ENCODE measurements at regions not wholly inside any gene's neighbourhood (a gene's known extent, or its start where the extent isn't known, plus 50 kb on each side); places are given as distances from the start of the nearest gene placed in this dataset.

- 34% methylated on average over 1 of the region's 1 CpG for WGBS (ENCODE audit: low lambda C conversion rate)
- no peaks in the 10 kb centered on the region for H3K79me2 ChIP-seq (ENCODE audit: insufficient read depth, low read length)
- H2AFZ ChIP-seq (ENCODE audit: low read length) = no peak overlapping the region
- intact Hi-C loops (cut with micrococcal nuclease; ENCODE audit: unreplicated experiment) = no loop called here
- H3K4me1 ChIP-seq (ENCODE audit: insufficient read depth, low read length) = no peaks in the 10 kb centered on the region
- no peak for DNase-seq (ENCODE audit: low spot score)
- no peak overlapping the region for H3K27ac ChIP-seq (ENCODE audit: extremely low read length, insufficient read depth, low read length)
- in situ Hi-C loops (cut with HindIII; ENCODE audit: extremely low pct_ligation_motif_present, low pct_unique_long_range_greater_than_20kb) = no loop called here
- H3K27me3 ChIP-seq (ENCODE audit: control insufficient read depth in 1 of 2, insufficient read depth in 2 of 2, low read length in 2 of 2) = no peaks in the 10 kb centered on the region; a peak in 1 of 5 replicates
- no peak overlapping the region for H3K4me3 ChIP-seq (replicated peaks in 1 of 3; ENCODE audit: insufficient read depth in 1 of 3, low read depth in 2 of 3, low read length in 3 of 3)
- FAIRE-seq = no peak
- ChIA-PET POLR2A (no interaction called here), CTCF (ENCODE audit: low intra/inter-chr PET ratio, low total read pairs) (no interaction called here)
- no peaks in the 10 kb centered on the region for H3K9me3 ChIP-seq (ENCODE audit: low read length)
- BruUV-seq (replicated peaks) = no TSS peak
- H3K4me2 ChIP-seq (ENCODE audit: low read depth, low read length) = no peak overlapping the region
- H3K36me3 ChIP-seq (replicated peaks in 1 of 2; ENCODE audit: control insufficient read depth in 1 of 2, insufficient read depth in 2 of 2, low read length in 2 of 2) = no peaks in the 10 kb centered on the region
- no peak overlapping the region for H3K9ac ChIP-seq (ENCODE audit: insufficient read depth, low read depth, low read length)
- no peaks in the 10 kb centered on the region for H4K20me1 ChIP-seq (ENCODE audit: insufficient read depth, low read length)
- ATAC-seq = no peak
- TF ChIP-seq CAMTA2 (CRISPR knock-in tag; IDR thresholded peaks at IDR 0.05; ENCODE audit: borderline replicate concordance) (no peak), ZNF124 (CRISPR knock-in tag; IDR thresholded peaks at IDR 0.05) (no peak), PRDM10 (CRISPR knock-in tag; IDR thresholded peaks at IDR 0.05; ENCODE audit: low read depth) (no peak), ZSCAN29 (CRISPR knock-in tag; conservative IDR thresholded peaks at IDR 0.05) (no peak), KIAA2018 (CRISPR knock-in tag; IDR thresholded peaks at IDR 0.05; ENCODE audit: borderline replicate concordance) (no peak), NFE2L2 (IDR thresholded peaks at IDR 0.05; ENCODE audit: low read length) (no peak), ZNF441 (CRISPR knock-in tag; IDR thresholded peaks at IDR 0.05; ENCODE audit: borderline replicate concordance) (no peak)
- TF ChIP-seq, protein P1, sequence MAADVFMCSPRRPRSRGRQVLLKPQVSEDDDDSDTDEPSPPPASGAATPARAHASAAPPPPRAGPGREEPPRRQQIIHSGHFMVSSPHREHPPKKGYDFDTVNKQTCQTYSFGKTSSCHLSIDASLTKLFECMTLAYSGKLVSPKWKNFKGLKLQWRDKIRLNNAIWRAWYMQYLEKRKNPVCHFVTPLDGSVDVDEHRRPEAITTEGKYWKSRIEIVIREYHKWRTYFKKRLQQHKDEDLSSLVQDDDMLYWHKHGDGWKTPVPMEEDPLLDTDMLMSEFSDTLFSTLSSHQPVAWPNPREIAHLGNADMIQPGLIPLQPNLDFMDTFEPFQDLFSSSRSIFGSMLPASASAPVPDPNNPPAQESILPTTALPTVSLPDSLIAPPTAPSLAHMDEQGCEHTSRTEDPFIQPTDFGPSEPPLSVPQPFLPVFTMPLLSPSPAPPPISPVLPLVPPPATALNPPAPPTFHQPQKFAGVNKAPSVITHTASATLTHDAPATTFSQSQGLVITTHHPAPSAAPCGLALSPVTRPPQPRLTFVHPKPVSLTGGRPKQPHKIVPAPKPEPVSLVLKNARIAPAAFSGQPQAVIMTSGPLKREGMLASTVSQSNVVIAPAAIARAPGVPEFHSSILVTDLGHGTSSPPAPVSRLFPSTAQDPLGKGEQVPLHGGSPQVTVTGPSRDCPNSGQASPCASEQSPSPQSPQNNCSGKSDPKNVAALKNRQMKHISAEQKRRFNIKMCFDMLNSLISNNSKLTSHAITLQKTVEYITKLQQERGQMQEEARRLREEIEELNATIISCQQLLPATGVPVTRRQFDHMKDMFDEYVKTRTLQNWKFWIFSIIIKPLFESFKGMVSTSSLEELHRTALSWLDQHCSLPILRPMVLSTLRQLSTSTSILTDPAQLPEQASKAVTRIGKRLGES (CRISPR knock-in tag; IDR thresholded peaks at IDR 0.05; ENCODE audit: borderline replicate concordance) = no peak
- TF ChIP-seq, protein P2, sequence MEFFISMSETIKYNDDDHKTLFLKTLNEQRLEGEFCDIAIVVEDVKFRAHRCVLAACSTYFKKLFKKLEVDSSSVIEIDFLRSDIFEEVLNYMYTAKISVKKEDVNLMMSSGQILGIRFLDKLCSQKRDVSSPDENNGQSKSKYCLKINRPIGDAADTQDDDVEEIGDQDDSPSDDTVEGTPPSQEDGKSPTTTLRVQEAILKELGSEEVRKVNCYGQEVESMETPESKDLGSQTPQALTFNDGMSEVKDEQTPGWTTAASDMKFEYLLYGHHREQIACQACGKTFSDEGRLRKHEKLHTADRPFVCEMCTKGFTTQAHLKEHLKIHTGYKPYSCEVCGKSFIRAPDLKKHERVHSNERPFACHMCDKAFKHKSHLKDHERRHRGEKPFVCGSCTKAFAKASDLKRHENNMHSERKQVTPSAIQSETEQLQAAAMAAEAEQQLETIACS (CRISPR knock-in tag; IDR thresholded peaks at IDR 0.05) = no peak
Observed at GRCh38 chr1:192087334-192087733, 70.9 kb upstream of the RGS18 start.

Data from HepG2 (cell line).